Loucy (cell line): ENCODE measurements at regions not wholly inside any gene's neighbourhood (a gene's known extent, or its start where the extent isn't known, plus 50 kb on each side); places are given as distances from the start of the nearest gene placed in this dataset.

ENCODE experiments used
- H2AFZ ChIP-seq: fragments of 200-600 bp; sonication (generic); 2 replicates; pipeline ENCODE4 v1.6.0; 2016; ENCODE audit warnings: antibody characterized with exemption, mild to moderate bottlenecking, low read length, moderate library complexity
- H3F3A ChIP-seq: fragments of 200-600 bp; 2 replicates; pipeline ENCODE4 v1.6.0; 2016; ENCODE audit warnings: antibody characterized with exemption, low read depth, mild to moderate bottlenecking
- H3K27me3 ChIP-seq: fragments of 200-600 bp; sonication (generic); 2 replicates; pipeline ENCODE4 v1.6.1; 2014; ENCODE audit warnings: low read length, mild to moderate bottlenecking; ENCODE audit not compliant: insufficient read depth, poor library complexity, severe bottlenecking
- H3K36me3 ChIP-seq: fragments of 200-600 bp; sonication (generic); 2 replicates; pipeline ENCODE4 v1.6.1; 2016; ENCODE audit warnings: low read length; ENCODE audit not compliant: insufficient read depth
- H3K4me1 ChIP-seq: fragments of 200-600 bp; sonication (generic); 2 replicates; pipeline ENCODE4 v1.5.1; 2014; ENCODE audit warnings: low read length, mild to moderate bottlenecking; ENCODE audit not compliant: insufficient read depth, poor library complexity, severe bottlenecking
- H3K4me2 ChIP-seq: fragments of 200-600 bp; sonication (generic); 2 replicates; pipeline ENCODE4 v1.6.0; 2014; ENCODE audit warnings: antibody characterized with exemption, low read length, low read depth, mild to moderate bottlenecking; ENCODE audit not compliant: poor library complexity, severe bottlenecking
- H3K4me3 ChIP-seq: fragments of 200-600 bp; sonication (generic); 2 replicates; pipeline ENCODE4 v1.5.1; 2014; ENCODE audit warnings: low read length, mild to moderate bottlenecking, mixed read lengths; ENCODE audit not compliant: poor library complexity, severe bottlenecking
- H3K79me2 ChIP-seq: fragments of 200-600 bp; sonication (generic); 2 replicates; pipeline ENCODE4 v1.6.1; 2014; ENCODE audit warnings: low read length; ENCODE audit not compliant: insufficient read depth
- H3K9ac ChIP-seq: fragments of 200-600 bp; sonication (generic); 2 replicates; pipeline ENCODE4 v1.6.0; 2014; ENCODE audit warnings: mild to moderate bottlenecking, low read depth, low read length, moderate library complexity; ENCODE audit not compliant: poor library complexity, severe bottlenecking
- H3K9me2 ChIP-seq: fragments of 200-600 bp; sonication (generic); replicated peaks from 2 replicates; pipeline ENCODE4 v1.6.1; 2016; ENCODE audit warnings: low read depth, low read length, mixed read lengths
- H3K9me3 ChIP-seq: fragments of 200-600 bp; sonication (generic); 2 replicates; pipeline ENCODE4 v1.6.1; 2014; ENCODE audit warnings: mild to moderate bottlenecking, antibody characterized with exemption, low read length, low read depth; ENCODE audit not compliant: insufficient read depth
- H4K20me1 ChIP-seq: fragments of 200-600 bp; sonication (generic); 2 replicates; pipeline ENCODE4 v1.6.0; 2014; ENCODE audit warnings: antibody characterized with exemption, low read length, mild to moderate bottlenecking; ENCODE audit not compliant: insufficient read depth, poor library complexity, severe bottlenecking
- CTCF ChIP-seq: fragments of 200-600 bp; sonication (generic); conservative IDR thresholded peaks from 2 replicates; pipeline ENCODE4 v1.5.1; 2014; ENCODE audit warnings: mild to moderate bottlenecking, antibody characterized with exemption, low read length
- EZH2phosphoT487 ChIP-seq: fragments of 200-600 bp; IDR thresholded peaks from 2 replicates; pipeline ENCODE4 v1.6.1; 2018; ENCODE audit warnings: antibody characterized with exemption, mild to moderate bottlenecking, moderate library complexity, borderline replicate concordance

GRCh38 chr18:72233106-72233505, 311.0 kb downstream of the CBLN2 start:
- H4K20me1 ChIP-seq, result no peaks in the 10 kb centered on the region
- no peaks in the 10 kb centered on the region for H3K27me3 ChIP-seq
- no peak overlapping the region for H3K4me3 ChIP-seq
- no peak overlapping the region for H2AFZ ChIP-seq
- H3K4me1 ChIP-seq, result no peaks in the 10 kb centered on the region
- no peak overlapping the region for H3K9ac ChIP-seq
- H3K9me2 ChIP-seq, result no peaks in the 10 kb centered on the region
- no peaks in the 10 kb centered on the region for H3K36me3 ChIP-seq
- no peaks in the 10 kb centered on the region for H3K9me3 ChIP-seq
- H3F3A ChIP-seq, result no peaks in the 10 kb centered on the region
- H3K4me2 ChIP-seq, result no peak overlapping the region
- TF ChIP-seq CTCF (no peak), EZH2phosphoT487 (no peak)
- no peaks in the 10 kb centered on the region for H3K79me2 ChIP-seq

GRCh38 chr18:72232644-72233043, 311.5 kb downstream of the CBLN2 start:
- no peaks in the 10 kb centered on the region for H3K9me3 ChIP-seq
- H3K27me3 ChIP-seq, result no peaks in the 10 kb centered on the region
- no peaks in the 10 kb centered on the region for H3K4me1 ChIP-seq
- no peaks in the 10 kb centered on the region for H3K9me2 ChIP-seq
- no peak overlapping the region for H3K4me2 ChIP-seq
- no peak for TF ChIP-seq CTCF
- no peak for TF ChIP-seq EZH2phosphoT487
- no peak overlapping the region for H3K9ac ChIP-seq
- H3K36me3 ChIP-seq, result no peaks in the 10 kb centered on the region
- H3F3A ChIP-seq, result no peaks in the 10 kb centered on the region
- H2AFZ ChIP-seq, result no peak overlapping the region
- H3K4me3 ChIP-seq, result no peak overlapping the region
- no peaks in the 10 kb centered on the region for H3K79me2 ChIP-seq
- no peaks in the 10 kb centered on the region for H4K20me1 ChIP-seq

GRCh38 chr18:72225958-72226357, 318.2 kb downstream of the CBLN2 start:
- H4K20me1 ChIP-seq, result no peaks in the 10 kb centered on the region
- no peak overlapping the region for H3K9ac ChIP-seq
- no peaks in the 10 kb centered on the region for H3K4me1 ChIP-seq
- H3K4me2 ChIP-seq, result no peak overlapping the region
- H3K9me3 ChIP-seq, result no peaks in the 10 kb centered on the region
- no peaks in the 10 kb centered on the region for H3K9me2 ChIP-seq
- H3K4me3 ChIP-seq, result no peak overlapping the region
- H2AFZ ChIP-seq, result no peak overlapping the region
- TF ChIP-seq CTCF (no peak), EZH2phosphoT487 (no peak)
- H3K27me3 ChIP-seq, result no peaks in the 10 kb centered on the region
- no peaks in the 10 kb centered on the region for H3F3A ChIP-seq
- H3K36me3 ChIP-seq, result no peaks in the 10 kb centered on the region
- no peaks in the 10 kb centered on the region for H3K79me2 ChIP-seq
